22Rv1 (cell line): ENCODE measurements at regions not wholly inside any gene's neighbourhood (a gene's known extent, or its start where the extent isn't known, plus 50 kb on each side); places are given as distances from the start of the nearest gene placed in this dataset.
A peak's percentile ranks its signal among the peaks of the same experiment; 100 is the strongest.

Experiments used
- ZFX ChIP-seq: fragments of 450-650 bp; IDR thresholded peaks from 2 replicates; pipeline ENCODE4 v1.6.1; 2017; ENCODE audit warnings: antibody characterized with exemption, borderline replicate concordance
- TF ChIP-seq, protein P1 (sequence below): fragments of 450-650 bp; IDR thresholded peaks from 2 replicates; pipeline ENCODE4 v1.5.1; 2017; ENCODE audit warnings: mild to moderate bottlenecking

DNA sequence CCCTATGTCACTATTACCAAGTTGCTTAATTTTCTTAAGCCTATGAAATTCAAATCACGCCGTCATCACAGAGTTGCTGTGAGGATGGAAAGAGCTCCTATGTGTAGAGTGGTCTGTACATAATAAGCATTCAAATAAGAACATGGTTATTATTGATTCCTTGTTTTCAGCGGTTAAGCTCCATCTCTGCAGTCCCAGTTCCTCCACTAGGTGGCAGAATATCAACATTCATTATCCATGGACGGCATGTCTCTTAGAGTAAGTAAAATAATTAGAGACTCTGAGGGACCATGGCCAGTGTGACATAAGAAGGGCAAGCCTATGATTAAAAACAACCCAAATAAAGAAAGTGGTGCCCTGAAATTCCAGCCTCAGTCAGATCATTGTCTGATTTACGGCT is 132.5 kb upstream of the NHS start:
- TF ChIP-seq, protein P1, sequence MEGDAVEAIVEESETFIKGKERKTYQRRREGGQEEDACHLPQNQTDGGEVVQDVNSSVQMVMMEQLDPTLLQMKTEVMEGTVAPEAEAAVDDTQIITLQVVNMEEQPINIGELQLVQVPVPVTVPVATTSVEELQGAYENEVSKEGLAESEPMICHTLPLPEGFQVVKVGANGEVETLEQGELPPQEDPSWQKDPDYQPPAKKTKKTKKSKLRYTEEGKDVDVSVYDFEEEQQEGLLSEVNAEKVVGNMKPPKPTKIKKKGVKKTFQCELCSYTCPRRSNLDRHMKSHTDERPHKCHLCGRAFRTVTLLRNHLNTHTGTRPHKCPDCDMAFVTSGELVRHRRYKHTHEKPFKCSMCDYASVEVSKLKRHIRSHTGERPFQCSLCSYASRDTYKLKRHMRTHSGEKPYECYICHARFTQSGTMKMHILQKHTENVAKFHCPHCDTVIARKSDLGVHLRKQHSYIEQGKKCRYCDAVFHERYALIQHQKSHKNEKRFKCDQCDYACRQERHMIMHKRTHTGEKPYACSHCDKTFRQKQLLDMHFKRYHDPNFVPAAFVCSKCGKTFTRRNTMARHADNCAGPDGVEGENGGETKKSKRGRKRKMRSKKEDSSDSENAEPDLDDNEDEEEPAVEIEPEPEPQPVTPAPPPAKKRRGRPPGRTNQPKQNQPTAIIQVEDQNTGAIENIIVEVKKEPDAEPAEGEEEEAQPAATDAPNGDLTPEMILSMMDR, result peak; percentile 63
- TF ChIP-seq ZFX, result no peak
